ENCODE measurements at regions not wholly inside any gene's neighbourhood (a gene's known extent, or its start where the extent isn't known, plus 50 kb on each side); places are given as distances from the start of the nearest gene placed in this dataset.

- WGBS (ENCODE audit: low lambda C conversion rate, missing lambda C conversion rate) = 91% methylated on average over 3 of the region's 3 CpGs
- Histone ChIP-seq H3K4me3 (no peak overlapping the region), H3K4me2 (no peak overlapping the region), H3K9me3 (ENCODE audit: low read depth) (no peaks in the 10 kb centered on the region), H3K27me3 (no peaks in the 10 kb centered on the region), H2AFZ (no peak overlapping the region), H3K4me1 (ENCODE audit: insufficient read depth) (no peaks in the 10 kb centered on the region), H3K79me2 (no peaks in the 10 kb centered on the region), H3K9me2 (replicated peaks; ENCODE audit: insufficient read depth) (no peaks in the 10 kb centered on the region), H3K27ac (no peak overlapping the region), H4K20me1 (ENCODE audit: insufficient read depth, poor library complexity, severe bottlenecking) (no peaks in the 10 kb centered on the region), H3K36me3 (replicated peaks; ENCODE audit: insufficient read depth, low read depth) (no peaks in the 10 kb centered on the region)
- TF ChIP-seq EZH2 (IDR thresholded peaks at IDR 0.05; ENCODE audit: borderline replicate concordance) = no peak
- TF ChIP-seq CTCF (IDR thresholded peaks at IDR 0.05; ENCODE audit: poor library complexity) = no peak
- TF ChIP-seq EZH2phosphoT487 (IDR thresholded peaks at IDR 0.05; ENCODE audit: low read depth, severe bottlenecking, unreplicated experiment) = no peak
- no peak for DNase-seq (ENCODE audit: low spot score)
These were observed 497.0 kb upstream of the TENM4 start for GRCh38 chr11:79937676-79938334.

- H3K9me3 ChIP-seq (ENCODE audit: low read depth) = no peaks in the 10 kb centered on the region
- H3K4me2 ChIP-seq = no peak overlapping the region
- no peak overlapping the region for H2AFZ ChIP-seq
- no peak overlapping the region for H3K4me3 ChIP-seq
- DNase-seq (ENCODE audit: low spot score) = no peak
- H3K79me2 ChIP-seq = no peaks in the 10 kb centered on the region
- no peaks in the 10 kb centered on the region for H3K9me2 ChIP-seq (replicated peaks; ENCODE audit: insufficient read depth)
- no peaks in the 10 kb centered on the region for H3K27me3 ChIP-seq
- 67% methylated on average over 1 of the region's 1 CpG for WGBS (ENCODE audit: low lambda C conversion rate, missing lambda C conversion rate)
- H4K20me1 ChIP-seq (ENCODE audit: insufficient read depth, poor library complexity, severe bottlenecking) = no peaks in the 10 kb centered on the region
- no peaks in the 10 kb centered on the region for H3K4me1 ChIP-seq (ENCODE audit: insufficient read depth)
- TF ChIP-seq CTCF (IDR thresholded peaks at IDR 0.05; ENCODE audit: poor library complexity) = no peak
- TF ChIP-seq EZH2 (IDR thresholded peaks at IDR 0.05; ENCODE audit: borderline replicate concordance) = no peak
- TF ChIP-seq EZH2phosphoT487 (IDR thresholded peaks at IDR 0.05; ENCODE audit: low read depth, severe bottlenecking, unreplicated experiment) = no peak
- H3K36me3 ChIP-seq (replicated peaks; ENCODE audit: insufficient read depth, low read depth) = no peaks in the 10 kb centered on the region
- no peak overlapping the region for H3K27ac ChIP-seq
These were observed 491.8 kb upstream of the TENM4 start for GRCh38 chr11:79932612-79933011.

GRCh38 chr11:79931692-79932091 is 490.9 kb upstream of the TENM4 start:
- Histone ChIP-seq H3K4me3 (no peak overlapping the region), H3K36me3 (replicated peaks; ENCODE audit: insufficient read depth, low read depth) (no peaks in the 10 kb centered on the region), H3K27ac (no peak overlapping the region), H3K27me3 (no peaks in the 10 kb centered on the region), H3K79me2 (no peaks in the 10 kb centered on the region), H2AFZ (no peak overlapping the region), H3K9me3 (ENCODE audit: low read depth) (no peaks in the 10 kb centered on the region), H3K9me2 (replicated peaks; ENCODE audit: insufficient read depth) (no peaks in the 10 kb centered on the region), H3K4me2 (no peak overlapping the region), H3K4me1 (ENCODE audit: insufficient read depth) (no peaks in the 10 kb centered on the region), H4K20me1 (ENCODE audit: insufficient read depth, poor library complexity, severe bottlenecking) (no peaks in the 10 kb centered on the region)
- TF ChIP-seq EZH2 (IDR thresholded peaks at IDR 0.05; ENCODE audit: borderline replicate concordance) = no peak
- no peak for TF ChIP-seq EZH2phosphoT487 (IDR thresholded peaks at IDR 0.05; ENCODE audit: low read depth, severe bottlenecking, unreplicated experiment)
- no peak for TF ChIP-seq CTCF (IDR thresholded peaks at IDR 0.05; ENCODE audit: poor library complexity)
- 92% methylated on average over 1 of the region's 1 CpG for WGBS (ENCODE audit: low lambda C conversion rate, missing lambda C conversion rate)
- DNase-seq (ENCODE audit: low spot score) = no peak
